Stimulated activated CD8-positive, alpha-beta memory T cell treated with anti-CD3 and anti-CD28 coated beads, Interleukin-15, amount 100 ng/mL, for 1 hour (primary cell): ENCODE measurements at regions not wholly inside any gene's neighbourhood (a gene's known extent, or its start where the extent isn't known, plus 50 kb on each side); places are given as distances from the start of the nearest gene placed in this dataset.
"Not testable (repeated sequence)": the region's sequence is repeated elsewhere in the genome, so short reads cannot be mapped to it uniquely, and the experiment has no call there.

Source experiments
- DNase-seq: peaks from one replicate; pipeline ENCODE4 v3.0.0-alpha.2; 2020; ENCODE audit warnings: low read depth

GRCh38 chr2:176854062-176854461 lies 358.5 kb upstream of the HNRNPA3 start:
- no peak for DNase-seq

DNA sequence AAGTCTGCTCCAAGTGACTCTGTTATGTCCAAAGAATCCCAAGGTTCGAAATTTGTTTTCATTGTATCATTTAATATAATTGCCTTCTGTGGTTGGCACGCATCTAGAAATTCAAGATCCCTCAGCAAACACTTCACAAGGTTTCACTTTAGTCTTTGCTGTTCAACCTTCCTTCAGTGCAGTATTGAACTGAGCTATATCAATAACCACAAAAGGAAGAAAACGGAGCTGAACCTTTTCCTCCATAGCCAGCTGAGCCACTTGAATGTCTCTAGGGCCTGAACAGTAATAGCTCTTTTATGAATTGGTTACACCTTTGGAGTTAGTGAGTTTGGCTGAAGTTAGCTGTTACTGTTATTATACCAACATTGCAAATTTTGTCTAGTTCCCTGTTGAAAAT lies 357.7 kb upstream of the HNRNPA3 start:
- DNase-seq = no peak

DNA sequence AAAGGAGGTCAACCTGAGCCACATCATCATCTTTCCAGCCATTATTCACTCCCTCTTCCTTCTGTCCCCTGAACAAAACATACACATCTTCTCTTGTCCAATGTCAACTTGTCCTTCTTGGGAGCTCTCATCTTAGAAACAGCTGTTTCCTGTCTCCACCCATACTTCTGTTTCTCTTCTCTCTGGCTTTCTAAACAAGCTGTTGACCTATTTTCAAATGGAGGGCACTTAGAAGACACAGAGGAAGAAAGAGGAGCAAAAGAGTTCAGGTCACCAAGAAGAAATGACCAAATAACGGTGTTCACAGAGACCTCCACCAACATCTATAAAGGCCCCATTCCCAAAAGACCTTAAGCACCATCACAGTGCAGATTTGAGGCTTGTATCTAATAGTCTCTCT lies 355.9 kb upstream of the HNRNPA3 start:
- DNase-seq = no peak

DNA sequence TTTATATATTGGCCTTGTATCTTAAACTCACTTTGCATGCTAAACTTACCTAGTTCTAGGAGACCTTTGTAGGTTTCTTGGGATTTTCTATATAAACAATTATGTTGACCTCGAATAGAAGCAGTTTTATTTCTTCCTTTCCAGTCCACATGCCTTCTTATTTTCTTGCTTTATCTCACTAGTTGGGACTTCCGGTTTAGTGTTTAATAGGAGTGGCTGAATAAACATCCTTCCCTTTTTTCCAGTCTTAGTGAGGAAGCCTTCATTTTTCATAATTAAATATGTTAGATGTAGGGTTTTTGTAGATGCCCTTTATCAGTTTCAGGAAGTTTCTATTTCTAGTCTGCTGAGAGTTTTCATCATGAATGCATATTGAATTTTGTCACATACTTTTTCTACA lies 347.3 kb upstream of the HNRNPA3 start:
- no peak for DNase-seq

DNA sequence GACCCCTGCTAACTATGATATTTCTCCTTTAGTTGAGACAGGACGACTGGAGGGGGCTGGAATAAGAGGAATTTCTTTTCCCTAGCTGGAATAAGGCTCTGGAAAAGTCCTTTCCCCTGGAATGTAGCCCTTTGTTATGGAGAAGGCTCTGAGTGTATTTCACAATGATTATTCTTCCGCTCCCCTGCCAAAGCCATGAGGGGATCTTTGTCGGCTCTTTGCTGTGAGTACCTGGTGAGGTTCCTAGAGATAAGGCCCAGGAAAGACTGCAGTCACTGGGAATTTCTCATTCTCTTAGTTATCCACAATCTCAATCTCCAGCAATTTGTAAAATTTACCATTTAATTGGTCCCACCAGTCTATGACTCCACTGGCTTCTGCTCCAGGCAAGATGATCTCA lies 340.2 kb upstream of the HNRNPA3 start:
- DNase-seq = no peak

DNA sequence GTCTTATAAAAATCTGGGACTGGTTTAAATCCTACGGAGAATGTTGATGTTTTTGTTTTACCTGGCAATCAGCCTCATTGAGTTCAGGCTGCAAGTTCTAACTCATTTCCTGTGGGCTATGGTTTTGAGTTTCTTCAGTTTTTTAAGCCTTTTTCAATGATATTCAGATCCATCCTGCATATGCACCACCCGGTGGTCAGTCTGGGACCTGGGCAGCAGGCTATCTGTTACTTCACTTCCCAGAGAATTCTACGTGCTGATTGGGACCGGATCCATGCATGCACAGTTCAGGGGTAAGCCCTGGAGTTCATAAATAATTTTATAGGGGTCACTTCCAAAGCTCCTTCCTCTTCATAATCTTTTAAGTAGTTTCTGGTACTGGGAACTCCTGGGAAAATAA lies 339.2 kb upstream of the HNRNPA3 start:
- no peak for DNase-seq

- no peak for DNase-seq
Observed at GRCh38 chr2:176876493-176877103, 336.0 kb upstream of the HNRNPA3 start.

GRCh38 chr2:176879426-176879995 lies 333.1 kb upstream of the HNRNPA3 start:
- DNase-seq = no peak

DNA sequence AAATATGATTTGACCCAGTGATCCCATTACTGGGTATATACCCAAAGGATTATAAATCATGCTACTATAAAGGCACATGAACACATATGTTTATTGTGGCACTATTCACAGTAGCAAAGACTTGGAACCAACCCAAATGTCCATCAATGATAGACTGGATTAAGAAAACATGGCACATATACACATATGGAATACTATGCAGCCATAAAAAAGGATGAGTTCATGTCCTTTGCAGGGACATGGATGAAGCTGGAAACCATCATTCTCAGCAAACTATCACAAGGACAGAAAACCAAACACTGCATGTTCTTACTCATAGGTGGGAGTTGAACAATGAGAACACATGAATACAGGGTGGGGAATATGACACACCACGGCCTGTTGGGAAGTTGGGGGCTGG lies 330.5 kb upstream of the HNRNPA3 start:
- DNase-seq = not testable (repeated sequence)

DNA sequence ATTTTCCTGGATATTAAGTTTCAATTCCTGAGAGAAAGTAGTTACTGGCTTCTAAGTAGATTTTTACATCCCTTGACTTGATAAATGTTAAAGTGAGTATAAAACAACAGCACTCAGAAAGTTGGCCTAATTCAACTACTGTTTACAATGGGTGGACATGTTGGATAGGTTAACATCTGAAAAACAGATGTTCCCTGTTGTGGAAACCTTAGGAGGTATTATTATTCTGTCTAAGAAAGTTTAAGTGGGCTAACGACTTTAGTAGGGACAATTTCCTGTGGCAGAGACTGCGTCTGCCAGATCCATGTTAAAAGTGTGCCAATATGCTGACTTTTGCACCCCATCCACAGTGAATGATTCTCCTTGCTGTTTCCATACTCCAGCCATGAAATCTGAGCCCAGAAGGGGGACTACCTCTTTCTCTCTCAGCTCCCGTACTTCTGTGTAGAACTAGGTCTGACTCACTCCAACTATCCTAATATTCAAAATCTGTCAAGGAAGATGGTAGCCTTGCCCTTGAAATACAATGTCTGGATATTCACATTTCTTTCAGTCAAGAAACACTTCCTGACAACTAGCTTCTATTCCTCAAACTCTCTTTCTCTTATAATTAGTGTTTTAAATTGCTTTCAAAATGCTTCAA lies 327.5 kb upstream of the HNRNPA3 start:
- no peak for DNase-seq

DNA sequence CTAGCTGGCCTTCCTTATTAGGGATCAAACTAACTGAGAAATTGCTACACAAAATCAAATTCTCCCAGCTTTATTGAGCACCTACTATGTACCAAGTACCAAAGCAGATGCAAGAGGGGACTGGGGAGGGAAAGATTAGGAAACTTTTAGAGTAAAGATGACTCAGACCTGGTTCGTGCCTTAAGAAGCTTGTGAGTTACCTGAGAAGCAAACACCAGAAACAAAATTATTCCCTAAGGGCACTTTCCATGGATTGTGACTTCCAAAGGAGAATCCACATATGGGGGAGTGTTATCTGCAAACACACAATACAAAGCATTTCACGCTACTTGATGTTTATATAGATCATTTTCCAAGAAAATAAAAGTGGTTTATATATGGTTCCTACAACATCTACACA lies 326.9 kb upstream of the HNRNPA3 start:
- no peak for DNase-seq

- DNase-seq = no peak
Observed at GRCh38 chr2:176891105-176891504, 321.5 kb upstream of the HNRNPA3 start.

- no peak for DNase-seq
Observed at GRCh38 chr2:176891857-176892256, 320.7 kb upstream of the HNRNPA3 start.

GRCh38 chr2:176892676-176893226 lies 319.8 kb upstream of the HNRNPA3 start:
- no peak for DNase-seq

DNA sequence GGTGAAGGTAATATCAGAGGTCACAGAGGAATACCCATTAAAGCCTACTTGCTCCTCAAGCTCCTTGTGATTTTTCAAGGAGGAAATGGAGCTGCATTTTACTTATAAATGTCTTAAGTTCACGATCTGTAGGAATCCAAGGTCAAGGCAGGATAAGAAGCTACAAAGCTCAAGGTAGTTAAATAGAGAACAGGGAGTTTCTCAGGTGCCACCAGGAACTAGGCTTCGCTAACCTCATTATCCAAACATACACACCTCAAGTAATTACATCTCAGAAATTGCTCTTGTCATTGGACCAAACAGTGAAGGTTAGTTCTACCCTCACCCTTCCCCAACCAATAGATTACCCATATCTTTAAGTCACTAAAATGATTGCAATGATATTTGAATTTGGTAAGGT lies 317.4 kb upstream of the HNRNPA3 start:
- no peak for DNase-seq

- no peak for DNase-seq
Observed at GRCh38 chr2:176902454-176902853, 310.1 kb upstream of the HNRNPA3 start.

GRCh38 chr2:176904053-176904452 lies 308.5 kb upstream of the HNRNPA3 start:
- DNase-seq = not testable (repeated sequence)

DNA sequence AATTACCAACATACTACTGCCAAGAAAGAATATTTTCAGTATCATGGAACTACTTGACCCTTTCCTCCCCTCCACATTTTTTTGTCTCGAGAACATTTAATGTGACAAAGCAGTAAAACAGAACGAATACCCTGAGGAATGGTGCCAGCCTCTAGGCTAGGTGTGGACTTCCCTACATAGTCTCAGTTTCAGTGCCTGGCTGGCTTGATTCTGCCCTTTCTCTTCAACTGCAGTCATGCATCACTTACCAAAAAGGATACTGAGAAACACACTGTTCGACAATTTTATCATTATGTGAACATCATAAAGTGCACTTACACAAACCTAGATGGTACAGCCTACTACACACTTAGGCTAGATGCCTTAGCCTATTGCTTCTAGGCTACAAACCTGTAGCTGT lies 305.3 kb upstream of the HNRNPA3 start:
- DNase-seq = no peak

DNA sequence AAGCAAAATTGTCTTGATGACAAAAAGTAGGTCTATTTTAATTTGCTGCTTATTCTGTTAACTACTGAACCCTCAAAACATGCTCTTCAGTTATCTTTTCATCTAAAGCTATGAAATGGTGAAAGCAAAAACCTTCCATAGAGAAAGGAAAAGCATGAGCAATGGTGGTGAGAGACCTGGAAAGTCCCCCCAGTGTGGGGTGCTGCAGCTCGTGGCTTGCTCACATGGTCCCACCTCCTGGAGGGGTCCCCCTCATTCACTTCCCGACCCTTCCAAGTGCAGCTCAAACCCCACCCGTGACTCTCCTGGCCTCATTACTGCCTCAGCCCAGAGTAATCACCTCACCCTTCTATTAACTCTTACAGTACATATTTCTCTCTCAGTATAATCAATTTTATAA lies 301.8 kb upstream of the HNRNPA3 start:
- no peak for DNase-seq

GRCh38 chr2:176913955-176914354 lies 298.6 kb upstream of the HNRNPA3 start:
- DNase-seq = no peak

DNA sequence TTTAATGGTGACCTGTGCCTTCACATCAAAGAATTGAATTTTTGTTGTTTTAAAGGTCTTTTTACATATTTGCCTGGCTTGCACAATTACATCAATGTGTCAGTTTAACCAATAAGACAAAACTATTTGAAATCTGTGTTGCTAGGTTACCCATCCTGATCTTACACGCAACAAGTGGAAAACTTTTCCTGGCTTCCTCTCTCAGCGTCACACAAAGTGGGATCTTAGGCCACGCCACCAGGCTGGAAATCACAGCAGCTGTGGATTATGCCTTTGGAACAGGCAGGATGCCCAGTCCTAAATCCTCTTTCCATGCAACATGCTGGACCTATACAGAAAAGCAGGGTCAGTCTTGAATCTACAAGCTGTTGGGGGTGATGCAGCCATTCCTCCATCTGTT lies 298.2 kb upstream of the HNRNPA3 start:
- DNase-seq = no peak

DNA sequence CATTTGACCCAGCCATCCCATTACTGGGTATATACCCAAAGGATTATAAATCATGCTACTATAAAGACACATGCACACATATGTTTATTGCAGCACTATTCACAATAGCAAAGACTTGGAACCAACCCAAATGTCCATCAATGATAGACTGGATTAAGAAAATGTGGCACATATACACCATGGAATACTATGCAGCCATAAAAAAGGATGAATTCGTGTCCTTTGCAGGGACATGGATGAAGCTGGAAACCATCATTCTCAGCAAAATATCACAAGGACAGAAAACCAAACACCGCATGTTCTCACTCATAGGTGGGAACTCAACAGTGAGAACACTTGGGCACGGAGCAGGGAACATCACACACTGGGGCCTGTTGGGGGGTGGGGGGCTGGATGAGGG lies 290.0 kb upstream of the HNRNPA3 start:
- not testable (repeated sequence) for DNase-seq

DNA sequence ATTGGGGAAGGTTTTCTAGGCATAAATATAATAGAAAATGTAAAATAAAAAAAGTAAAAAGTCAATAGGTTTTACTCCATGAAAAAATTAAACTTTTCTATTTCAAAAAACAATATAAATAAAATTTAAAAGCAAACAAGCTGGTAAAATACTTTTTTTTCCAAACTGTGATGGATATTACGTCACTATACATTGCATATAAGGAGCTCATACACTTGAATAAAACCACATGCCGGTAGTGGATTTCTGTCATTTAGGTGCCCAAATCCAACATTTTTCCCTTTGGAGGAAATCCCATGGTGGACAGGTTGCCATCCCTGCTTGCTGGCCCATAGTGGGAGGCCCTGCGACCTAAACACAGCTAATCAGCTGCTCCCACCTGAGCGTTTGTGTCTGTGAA lies 289.4 kb upstream of the HNRNPA3 start:
- DNase-seq = no peak
